ENCODE measurements at regions not wholly inside any gene's neighbourhood (a gene's known extent, or its start where the extent isn't known, plus 50 kb on each side); places are given as distances from the start of the nearest gene placed in this dataset.

GRCh38 chr14:104509673-104510072, 69.9 kb upstream of the C14orf180 start:
- TF ChIP-seq, protein P1, sequence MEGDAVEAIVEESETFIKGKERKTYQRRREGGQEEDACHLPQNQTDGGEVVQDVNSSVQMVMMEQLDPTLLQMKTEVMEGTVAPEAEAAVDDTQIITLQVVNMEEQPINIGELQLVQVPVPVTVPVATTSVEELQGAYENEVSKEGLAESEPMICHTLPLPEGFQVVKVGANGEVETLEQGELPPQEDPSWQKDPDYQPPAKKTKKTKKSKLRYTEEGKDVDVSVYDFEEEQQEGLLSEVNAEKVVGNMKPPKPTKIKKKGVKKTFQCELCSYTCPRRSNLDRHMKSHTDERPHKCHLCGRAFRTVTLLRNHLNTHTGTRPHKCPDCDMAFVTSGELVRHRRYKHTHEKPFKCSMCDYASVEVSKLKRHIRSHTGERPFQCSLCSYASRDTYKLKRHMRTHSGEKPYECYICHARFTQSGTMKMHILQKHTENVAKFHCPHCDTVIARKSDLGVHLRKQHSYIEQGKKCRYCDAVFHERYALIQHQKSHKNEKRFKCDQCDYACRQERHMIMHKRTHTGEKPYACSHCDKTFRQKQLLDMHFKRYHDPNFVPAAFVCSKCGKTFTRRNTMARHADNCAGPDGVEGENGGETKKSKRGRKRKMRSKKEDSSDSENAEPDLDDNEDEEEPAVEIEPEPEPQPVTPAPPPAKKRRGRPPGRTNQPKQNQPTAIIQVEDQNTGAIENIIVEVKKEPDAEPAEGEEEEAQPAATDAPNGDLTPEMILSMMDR (IDR thresholded peaks at IDR 0.05) = no peak
- TF ChIP-seq POLR2AphosphoS5 (IDR thresholded peaks at IDR 0.05; ENCODE audit: low read depth, low read length) (no peak), RAD21 (IDR thresholded peaks at IDR 0.05; ENCODE audit: low read length) (peak; percentile 58), SMC3 (IDR thresholded peaks at IDR 0.05; ENCODE audit: low read depth, low read length) (peak; percentile 17; the same call in 1 of the 2 replicates), NRF1 (IDR thresholded peaks at IDR 0.05; ENCODE audit: low read depth, low read length) (no peak), MEF2A (IDR thresholded peaks at IDR 0.05; ENCODE audit: borderline replicate concordance, low read depth) (no peak)
- TF ChIP-seq, protein P2, sequence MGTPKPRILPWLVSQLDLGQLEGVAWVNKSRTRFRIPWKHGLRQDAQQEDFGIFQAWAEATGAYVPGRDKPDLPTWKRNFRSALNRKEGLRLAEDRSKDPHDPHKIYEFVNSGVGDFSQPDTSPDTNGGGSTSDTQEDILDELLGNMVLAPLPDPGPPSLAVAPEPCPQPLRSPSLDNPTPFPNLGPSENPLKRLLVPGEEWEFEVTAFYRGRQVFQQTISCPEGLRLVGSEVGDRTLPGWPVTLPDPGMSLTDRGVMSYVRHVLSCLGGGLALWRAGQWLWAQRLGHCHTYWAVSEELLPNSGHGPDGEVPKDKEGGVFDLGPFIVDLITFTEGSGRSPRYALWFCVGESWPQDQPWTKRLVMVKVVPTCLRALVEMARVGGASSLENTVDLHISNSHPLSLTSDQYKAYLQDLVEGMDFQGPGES (IDR thresholded peaks at IDR 0.05; ENCODE audit: low read depth, low read length) = no peak

All from SK-N-SH (cell line).